CD4-positive, alpha-beta T cell treated with Interleukin-4 for 4 hours (primary cell): ENCODE measurements at regions not wholly inside any gene's neighbourhood (a gene's known extent, or its start where the extent isn't known, plus 50 kb on each side); places are given as distances from the start of the nearest gene placed in this dataset.

Source experiments
- DNase-seq: peaks from one replicate; pipeline ENCODE4 v3.0.0-alpha.2; 2020

- DNase-seq, result no peak
Measured at GRCh38 chr2:121860758-121861227, 105.3 kb downstream of the TSN start.

GRCh38 chr2:121862286-121862685 lies 106.8 kb downstream of the TSN start:
- DNase-seq, result no peak

GRCh38 chr2:121865914-121866313 lies 110.5 kb downstream of the TSN start:
- DNase-seq, result no peak

- no peak for DNase-seq
Measured at GRCh38 chr2:121866789-121867188, 111.3 kb downstream of the TSN start.

- no peak for DNase-seq
Measured at GRCh38 chr2:121868652-121869051, 113.2 kb downstream of the TSN start.

- no peak for DNase-seq
Measured at GRCh38 chr2:121869363-121869762, 113.9 kb downstream of the TSN start.

GRCh38 chr2:121869873-121870272 lies 114.4 kb downstream of the TSN start:
- DNase-seq, result no peak

GRCh38 chr2:121872651-121873050 lies 117.2 kb downstream of the TSN start:
- no peak for DNase-seq

GRCh38 chr2:121873864-121874263 lies 118.4 kb downstream of the TSN start:
- DNase-seq, result no peak

- no peak for DNase-seq
Measured at GRCh38 chr2:121875585-121876185, 120.2 kb downstream of the TSN start.

GRCh38 chr2:121877366-121877765 lies 121.9 kb downstream of the TSN start:
- DNase-seq, result no peak

GRCh38 chr2:121880283-121880682 lies 124.8 kb downstream of the TSN start:
- DNase-seq, result no peak

- no peak for DNase-seq
Measured at GRCh38 chr2:121881038-121881437, 125.6 kb downstream of the TSN start.

- DNase-seq, result no peak
Measured at GRCh38 chr2:121881950-121882349, 126.5 kb downstream of the TSN start.

GRCh38 chr2:121884078-121884477 lies 128.6 kb downstream of the TSN start:
- DNase-seq, result no peak

- no peak for DNase-seq
Measured at GRCh38 chr2:121884511-121884921, 129.1 kb downstream of the TSN start.

- no peak for DNase-seq
Measured at GRCh38 chr2:121886059-121886458, 130.6 kb downstream of the TSN start.

- DNase-seq, result no peak
Measured at GRCh38 chr2:121887513-121888188, 132.2 kb downstream of the TSN start.

- no peak for DNase-seq
Measured at GRCh38 chr2:121888189-121888557, 132.7 kb downstream of the TSN start.

- no peak for DNase-seq
Measured at GRCh38 chr2:121890041-121890440, 134.6 kb downstream of the TSN start.

- no peak for DNase-seq
Measured at GRCh38 chr2:121895723-121896571, 140.5 kb downstream of the TSN start.

GRCh38 chr2:121897335-121897970 lies 142.0 kb downstream of the TSN start:
- no peak for DNase-seq

GRCh38 chr2:121898483-121898882 lies 143.0 kb downstream of the TSN start:
- DNase-seq, result no peak
